C4-2B (cell line): ENCODE measurements at regions not wholly inside any gene's neighbourhood (a gene's known extent, or its start where the extent isn't known, plus 50 kb on each side); places are given as distances from the start of the nearest gene placed in this dataset.

Experiments used
- H3K27ac ChIP-seq: fragments of 450-650 bp; 2 replicates; pipeline ENCODE4 v1.5.1; 2017
- ZFX ChIP-seq: fragments of 450-650 bp; IDR thresholded peaks from 2 replicates; pipeline ENCODE4 v1.6.1; 2017
- TF ChIP-seq, protein P1 (sequence below): fragments of 450-650 bp; conservative IDR thresholded peaks from 2 replicates; pipeline ENCODE4 v1.5.1; 2017; ENCODE audit warnings: mild to moderate bottlenecking

GRCh38 chr5:145294331-145294730, 540.8 kb downstream of the PRELID2 start:
- TF ChIP-seq, protein P1, sequence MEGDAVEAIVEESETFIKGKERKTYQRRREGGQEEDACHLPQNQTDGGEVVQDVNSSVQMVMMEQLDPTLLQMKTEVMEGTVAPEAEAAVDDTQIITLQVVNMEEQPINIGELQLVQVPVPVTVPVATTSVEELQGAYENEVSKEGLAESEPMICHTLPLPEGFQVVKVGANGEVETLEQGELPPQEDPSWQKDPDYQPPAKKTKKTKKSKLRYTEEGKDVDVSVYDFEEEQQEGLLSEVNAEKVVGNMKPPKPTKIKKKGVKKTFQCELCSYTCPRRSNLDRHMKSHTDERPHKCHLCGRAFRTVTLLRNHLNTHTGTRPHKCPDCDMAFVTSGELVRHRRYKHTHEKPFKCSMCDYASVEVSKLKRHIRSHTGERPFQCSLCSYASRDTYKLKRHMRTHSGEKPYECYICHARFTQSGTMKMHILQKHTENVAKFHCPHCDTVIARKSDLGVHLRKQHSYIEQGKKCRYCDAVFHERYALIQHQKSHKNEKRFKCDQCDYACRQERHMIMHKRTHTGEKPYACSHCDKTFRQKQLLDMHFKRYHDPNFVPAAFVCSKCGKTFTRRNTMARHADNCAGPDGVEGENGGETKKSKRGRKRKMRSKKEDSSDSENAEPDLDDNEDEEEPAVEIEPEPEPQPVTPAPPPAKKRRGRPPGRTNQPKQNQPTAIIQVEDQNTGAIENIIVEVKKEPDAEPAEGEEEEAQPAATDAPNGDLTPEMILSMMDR = no peak
- TF ChIP-seq ZFX = no peak
- H3K27ac ChIP-seq = no peak overlapping the region

GRCh38 chr5:145293716-145294115, 541.4 kb downstream of the PRELID2 start:
- TF ChIP-seq, protein P1 = no peak
- no peak for TF ChIP-seq ZFX

GRCh38 chr5:145292278-145292677, 542.9 kb downstream of the PRELID2 start:
- H3K27ac ChIP-seq = no peak overlapping the region

More at GRCh38 chr5:145293716-145294115, 541.4 kb downstream of the PRELID2 start:
- H3K27ac ChIP-seq = no peak overlapping the region

DNA sequence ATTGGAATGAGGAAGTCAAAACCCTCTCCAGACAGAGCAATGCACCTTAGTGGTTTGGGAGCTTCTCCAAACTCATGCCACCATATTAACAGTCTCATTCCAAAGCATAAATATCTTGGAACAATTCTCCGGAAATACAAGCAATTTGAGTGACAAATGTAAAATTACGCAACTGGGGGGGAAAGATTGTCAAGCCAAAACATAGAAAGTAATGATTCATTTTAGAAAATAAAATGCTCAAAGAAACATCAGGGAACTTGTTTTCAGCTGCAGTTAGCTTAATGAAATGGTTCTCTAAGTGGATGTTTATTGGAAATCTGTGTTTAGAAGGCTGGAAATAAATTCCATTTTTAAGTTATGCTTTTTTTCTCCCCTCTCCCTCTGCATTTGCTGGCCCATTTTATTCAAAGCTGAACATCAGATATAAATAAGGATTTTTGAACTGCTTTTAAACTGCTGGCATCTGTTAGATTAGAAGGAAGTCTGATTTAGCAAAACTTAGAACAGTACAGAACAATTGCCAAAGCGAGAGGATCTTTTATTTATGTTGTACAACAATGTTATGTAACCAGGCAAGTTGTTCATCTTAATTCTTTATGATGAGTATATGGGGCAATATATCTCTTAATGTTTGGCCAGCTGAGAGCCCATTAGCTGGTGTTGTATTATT, 551.9 kb downstream of the PRELID2 start:
- no peak overlapping the region for H3K27ac ChIP-seq
- TF ChIP-seq ZFX = no peak
- TF ChIP-seq, protein P1 = no peak

More at GRCh38 chr5:145292278-145292677, 542.9 kb downstream of the PRELID2 start:
- TF ChIP-seq, protein P1 = no peak

DNA sequence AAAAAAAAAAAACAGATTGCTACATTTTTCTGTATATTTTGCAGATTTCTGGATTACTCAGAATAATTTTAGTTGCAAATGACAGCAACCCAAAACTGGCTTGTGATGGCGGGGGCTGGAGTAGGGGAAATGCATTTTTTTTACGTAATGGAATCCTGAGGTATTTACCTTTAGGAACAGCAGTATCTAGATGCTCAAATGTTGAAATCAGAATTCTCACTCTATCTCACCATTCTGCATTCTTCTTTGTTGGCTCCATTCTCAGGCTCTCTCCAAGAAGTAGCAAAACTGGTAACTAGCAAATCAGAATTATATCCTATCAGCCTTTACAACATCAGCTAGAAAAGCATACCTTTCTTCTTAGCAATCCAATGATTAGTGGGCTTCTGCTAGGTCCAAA, 554.3 kb downstream of the PRELID2 start:
- TF ChIP-seq ZFX = no peak
- TF ChIP-seq, protein P1 = no peak

DNA sequence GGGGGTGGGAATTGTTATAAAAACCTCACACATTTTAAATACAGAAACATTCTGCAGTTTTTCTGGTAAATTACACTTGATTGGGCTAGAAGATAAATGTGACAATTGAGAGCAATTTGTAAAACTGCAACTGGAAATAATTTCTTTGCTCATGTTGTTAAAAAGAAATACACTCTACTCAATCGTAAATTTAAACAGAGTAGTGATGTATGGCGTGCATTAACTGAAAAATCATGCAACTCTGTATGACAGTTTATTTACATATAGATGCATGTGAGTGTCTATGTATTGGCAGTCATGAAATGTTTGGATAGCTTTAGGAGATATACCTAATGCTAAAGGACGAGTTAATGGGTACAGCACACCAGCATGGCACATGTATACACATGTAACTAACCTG, 554.9 kb downstream of the PRELID2 start:
- no peak for TF ChIP-seq ZFX
- TF ChIP-seq, protein P1 = no peak
- no peak overlapping the region for H3K27ac ChIP-seq

More for the DNA sequence above, 554.3 kb downstream of the PRELID2 start:
- H3K27ac ChIP-seq = no peak overlapping the region

DNA sequence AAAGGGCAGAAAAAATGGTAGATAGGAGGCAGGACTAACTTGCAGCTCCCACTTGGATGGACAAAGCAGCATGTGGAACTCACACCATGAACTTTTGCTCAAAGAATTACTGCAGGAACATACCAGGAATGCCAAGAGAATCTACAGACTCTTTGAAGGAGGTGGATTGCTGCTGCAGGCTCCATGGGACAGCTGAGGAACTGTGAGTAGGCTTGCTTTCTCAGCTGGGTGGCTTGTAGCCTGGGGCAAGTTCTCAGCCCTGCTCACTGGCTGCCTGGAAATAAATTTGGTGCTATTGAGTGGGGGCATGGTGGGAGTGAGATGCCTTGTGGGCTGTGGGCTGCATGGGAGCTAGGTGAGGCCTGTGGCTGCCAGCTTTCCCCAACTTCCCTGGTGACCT, 574.5 kb downstream of the PRELID2 start:
- TF ChIP-seq, protein P1 = no peak
- TF ChIP-seq ZFX = no peak
- no peak overlapping the region for H3K27ac ChIP-seq
